B cell (primary cell): ENCODE measurements at regions not wholly inside any gene's neighbourhood (a gene's known extent, or its start where the extent isn't known, plus 50 kb on each side); places are given as distances from the start of the nearest gene placed in this dataset.

Experiments
- ATAC-seq: fragments of 200-7000 bp; cut with Tn5 transposase; one replicate; pipeline ENCODE4 v1.10.0; 2021; ENCODE audit warnings: low read depth, mild to moderate bottlenecking, moderate number of reproducible peaks, moderate library complexity
- CTCF ChIA-PET: fragments of 350-600 bp; sonication (Branson Sonifier 250); formaldehyde crosslinking; loops from one replicate; lab custom pipeline; 2021; ENCODE audit warnings: antibody characterized with exemption, inconsistent platforms; lab: Charles Lee
- POLR2A ChIA-PET: fragments of 350-600 bp; sonication (Branson Sonifier 250); formaldehyde crosslinking; loops from one replicate; lab custom pipeline; 2021; ENCODE audit warnings: antibody characterized with exemption; lab: Charles Lee
- DNase-seq: peaks from one replicate; pipeline ENCODE4 v3.0.0; 2013
- H2AFZ ChIP-seq: 2 replicates; pipeline ENCODE4 v1.6.1; 2012; ENCODE audit warnings: mild to moderate bottlenecking, low read depth, low read length; ENCODE audit not compliant: insufficient read depth, poor library complexity, severe bottlenecking
- H3K27ac ChIP-seq, 2 donors: 1 replicate in 1 of 2; 2 replicates in 1 of 2; pipeline ENCODE4 v1.5.1; 2012 to 2013; ENCODE audit warnings: low read length in 2 of 2, mild to moderate bottlenecking in 2 of 2, moderate library complexity in 1 of 2
- H3K27me3 ChIP-seq, 4 experiments: fragments of 200-600 bp in 1 of 4; sonication (generic) in 1 of 4; replicated peaks in 1 of 4; 1 replicate in 2 of 4; 2 replicates in 2 of 4; pipeline versions ENCODE4 v1.6.1 to v1.7.0; 2013 to 2016; ENCODE audit warnings: low read length in 3 of 4, mild to moderate bottlenecking in 2 of 4, mixed read lengths in 1 of 4, moderate library complexity in 1 of 4; ENCODE audit not compliant: insufficient read depth in 4 of 4, control insufficient read depth in 3 of 4; ENCODE audit errors: control extremely low read depth in 1 of 4
- H3K36me3 ChIP-seq, 2 experiments: replicated peaks in 1 of 2; 1 replicate in 1 of 2; 2 replicates in 1 of 2; pipeline versions ENCODE4 v1.6.1 to v1.7.1; 2013; ENCODE audit warnings: low read length in 1 of 2; ENCODE audit not compliant: insufficient read depth in 2 of 2, control insufficient read depth in 1 of 2; ENCODE audit errors: control extremely low read depth in 1 of 2, extremely low read depth in 1 of 2
- H3K4me1 ChIP-seq, 2 donors: fragments of 200-600 bp in 1 of 2; sonication (generic) in 1 of 2; 1 replicate in 1 of 2; 2 replicates in 1 of 2; pipeline versions ENCODE4 v1.5.1 to v1.6.1; 2013 to 2017; ENCODE audit warnings: low read length in 2 of 2; ENCODE audit not compliant: control insufficient read depth in 2 of 2, insufficient read depth in 2 of 2
- H3K4me2 ChIP-seq: replicated peaks from 2 replicates; pipeline ENCODE3; 2012; ENCODE audit warnings: mild to moderate bottlenecking, low read depth, low read length; ENCODE audit not compliant: poor library complexity, severe bottlenecking
- H3K4me3 ChIP-seq, 5 experiments: fragments of 200-600 bp in 1 of 5; sonication (generic) in 1 of 5; 1 replicate in 3 of 5; 2 replicates in 2 of 5; pipeline versions ENCODE4 v1.5.1 to v1.7.0; 2011 to 2016; ENCODE audit warnings: low read length in 4 of 5, mild to moderate bottlenecking in 4 of 5, low read depth in 2 of 5, control low read depth in 1 of 5, moderate library complexity in 1 of 5; ENCODE audit not compliant: insufficient read depth in 1 of 5; ENCODE audit errors: control extremely low read depth in 1 of 5, extremely low read depth in 1 of 5
- H3K79me2 ChIP-seq: fragments of 200-600 bp; sonication (generic); one replicate; pipeline ENCODE4 v1.6.0; 2016; ENCODE audit warnings: low read length; ENCODE audit not compliant: control insufficient read depth, insufficient read depth
- H3K9ac ChIP-seq: fragments of 200-600 bp; sonication (generic); 2 replicates; pipeline ENCODE4 v1.6.1; 2017; ENCODE audit warnings: mild to moderate bottlenecking, low read length, moderate library complexity
- H3K9me3 ChIP-seq, 3 donors: one replicate each; pipeline versions ENCODE4 v1.6.1 to v1.7.1; 2013; ENCODE audit warnings: low read length in 2 of 3; ENCODE audit not compliant: control insufficient read depth in 2 of 3, insufficient read depth in 1 of 3; ENCODE audit errors: control extremely low read depth in 1 of 3
- H4K20me1 ChIP-seq: 2 replicates; pipeline ENCODE4 v1.6.0; 2012; ENCODE audit warnings: mild to moderate bottlenecking, low read length; ENCODE audit not compliant: insufficient read depth, control insufficient read depth, poor library complexity, severe bottlenecking
- H3K27ac Mint-ChIP-seq: one replicate; pipeline ENCODE4 v1.8.0; 2021; ENCODE audit warnings: mixed read lengths
- H3K27me3 Mint-ChIP-seq: one replicate; pipeline ENCODE4 v1.8.0; 2021; ENCODE audit warnings: mixed read lengths
- H3K4me1 Mint-ChIP-seq: one replicate; pipeline ENCODE4 v1.8.0; 2021; ENCODE audit warnings: mixed read lengths
- H3K4me3 Mint-ChIP-seq: one replicate; pipeline ENCODE4 v1.8.0; 2021; ENCODE audit warnings: mixed read lengths
- H3K9me3 Mint-ChIP-seq: one replicate; pipeline ENCODE4 v1.8.0; 2022; ENCODE audit warnings: mixed read lengths; ENCODE audit not compliant: insufficient read depth
- CTCF ChIP-seq: fragments of 200-600 bp; IDR thresholded peaks from one replicate; pipeline ENCODE4 v1.8.0; 2022; ENCODE audit warnings: antibody characterized with exemption, mild to moderate bottlenecking
- EZH2 ChIP-seq: IDR thresholded peaks from 2 replicates; pipeline ENCODE4 v1.6.1; 2012; ENCODE audit warnings: borderline replicate concordance, low read depth, mild to moderate bottlenecking, moderate library complexity, low read length; ENCODE audit not compliant: insufficient read depth, poor library complexity, severe bottlenecking
- WGBS: methylation state at CpG from one replicate; pipeline ENCODE4 v1.1.5; 2013; ENCODE audit warnings: missing lambda C conversion rate; ENCODE audit not compliant: insufficient coverage; 5-methylcytosine and 5-hydroxymethylcytosine counted together
- intact Hi-C: fragments of 100-400 bp; cut with micrococcal nuclease; formaldehyde crosslinking; loops from one replicate; pipeline ENCODE4 v1.10.0; 2022

- Histone ChIP-seq H3K36me3 (no peaks in the 10 kb centered on the region), H3K79me2 (no peaks in the 10 kb centered on the region), H3K9ac (no peak overlapping the region), H3K4me3 (no peak overlapping the region), H3K9me3 (peaks cover 0 to 21% (median 5%) of the 10 kb centered on the region in 3 donors), H3K4me2 (no peak overlapping the region), H2AFZ (no peak overlapping the region), H3K27ac (no peak overlapping the region), H3K27me3 (peaks cover 0 to 11% (median 0%) of the 10 kb centered on the region in 4 experiments), H3K4me1 (no peaks in the 10 kb centered on the region), H4K20me1 (no peaks in the 10 kb centered on the region)
- Mint-ChIP-seq H3K27me3 (peaks cover 15% of the 10 kb centered on the region), H3K9me3 (no peaks in the 10 kb centered on the region), H3K4me1 (no peaks in the 10 kb centered on the region), H3K27ac (no peak overlapping the region), H3K4me3 (no peak overlapping the region)
- DNase-seq (no peak), ATAC-seq (no peak)
- intact Hi-C loops = no loop called here
- ChIA-PET CTCF (no interaction called here), POLR2A (no interaction called here)
- TF ChIP-seq EZH2 (no peak), CTCF (no peak)
- 85% methylated on average over 5 of the region's 5 CpGs for WGBS
Observed at GRCh38 chr1:30273456-30273855, 449.9 kb downstream of the MATN1 start.

- H3K27me3 ChIP-seq = peaks cover 0 to 10% (median 0%) of the 10 kb centered on the region in 4 experiments
- Mint-ChIP-seq H3K27ac (no peak overlapping the region), H3K4me3 (no peak overlapping the region), H3K4me1 (no peaks in the 10 kb centered on the region), H3K27me3 (peaks cover 19% of the 10 kb centered on the region), H3K9me3 (no peaks in the 10 kb centered on the region)
- WGBS = 75% methylated on average over 1 of the region's 1 CpG
- no peak overlapping the region for H3K4me2 ChIP-seq
- H4K20me1 ChIP-seq = no peaks in the 10 kb centered on the region
- no peak overlapping the region for H3K4me3 ChIP-seq
- no peak for TF ChIP-seq CTCF
- TF ChIP-seq EZH2 = no peak
- DNase-seq (no peak), ATAC-seq (no peak)
- H2AFZ ChIP-seq = no peak overlapping the region
- no peaks in the 10 kb centered on the region for H3K79me2 ChIP-seq
- H3K9ac ChIP-seq = no peak overlapping the region
- POLR2A ChIA-PET = no interaction called here
- no peaks in the 10 kb centered on the region for H3K36me3 ChIP-seq
- intact Hi-C loops = no loop called here
- no peaks in the 10 kb centered on the region for H3K4me1 ChIP-seq
- CTCF ChIA-PET = no interaction called here
- H3K27ac ChIP-seq = no peak overlapping the region
- H3K9me3 ChIP-seq = peaks cover 0 to 21% (median 5%) of the 10 kb centered on the region in 3 donors
Observed at GRCh38 chr1:30273021-30273325, 450.4 kb downstream of the MATN1 start.
